ENCODE measurements at regions not wholly inside any gene's neighbourhood (a gene's known extent, or its start where the extent isn't known, plus 50 kb on each side); places are given as distances from the start of the nearest gene placed in this dataset.

- Histone ChIP-seq H3K4me3 (ENCODE audit: low read length) (no peak overlapping the region), H3K4me1 (ENCODE audit: control insufficient read depth, insufficient read depth, low read length) (no peaks in the 10 kb centered on the region), H3K36me3 (ENCODE audit: control insufficient read depth, insufficient read depth, low read length) (no peaks in the 10 kb centered on the region), H3K27me3 (ENCODE audit: control insufficient read depth, insufficient read depth, low read length, poor library complexity, severe bottlenecking) (no peaks in the 10 kb centered on the region), H3K9me3 (ENCODE audit: control insufficient read depth, low read length) (no peaks in the 10 kb centered on the region), H3K9ac (ENCODE audit: extremely low read depth, low read length, poor library complexity, severe bottlenecking) (no peak overlapping the region), H3K27ac (ENCODE audit: low read depth, low read length) (no peak overlapping the region)
- no peak for DNase-seq
- Mint-ChIP-seq H3K36me3 (ENCODE audit: low read depth) (no peaks in the 10 kb centered on the region), H3K27me3 (ENCODE audit: insufficient read depth) (no peaks in the 10 kb centered on the region), H3K27ac (no peak overlapping the region), H3K9me3 (no peaks in the 10 kb centered on the region), H3K4me1 (peaks cover 9% of the 10 kb centered on the region), H3K4me3 (no peak overlapping the region)
- no peak for TF ChIP-seq CTCF (conservative IDR thresholded peaks at IDR 0.05)
- WGBS, 2 experiments (ENCODE audit: insufficient coverage in 1 of 2, insufficient read length in 1 of 2) = 95 to 100% methylated on average over 4 to 6 of the region's 6 CpGs
These were observed 103.7 kb downstream of the NEUROD6 start for GRCh38 chr7:31236868-31237267.

- no peaks in the 10 kb centered on the region for H3K4me1 ChIP-seq (ENCODE audit: control insufficient read depth, insufficient read depth, low read length)
- no peak overlapping the region for H3K9ac ChIP-seq (ENCODE audit: extremely low read depth, low read length, poor library complexity, severe bottlenecking)
- H3K4me3 ChIP-seq (ENCODE audit: low read length) = no peak overlapping the region
- H3K36me3 Mint-ChIP-seq (ENCODE audit: low read depth) = no peaks in the 10 kb centered on the region
- DNase-seq = no peak
- no peak overlapping the region for H3K27ac Mint-ChIP-seq
- H3K27me3 ChIP-seq (ENCODE audit: control insufficient read depth, insufficient read depth, low read length, poor library complexity, severe bottlenecking) = no peaks in the 10 kb centered on the region
- H3K4me3 Mint-ChIP-seq = no peak overlapping the region
- H3K36me3 ChIP-seq (ENCODE audit: control insufficient read depth, insufficient read depth, low read length) = no peaks in the 10 kb centered on the region
- no peaks in the 10 kb centered on the region for H3K9me3 Mint-ChIP-seq
- TF ChIP-seq CTCF (conservative IDR thresholded peaks at IDR 0.05) = no peak
- 89 to 94% methylated on average over 7 to 9 of the region's 9 CpGs for WGBS, 2 experiments (ENCODE audit: insufficient coverage in 1 of 2, insufficient read length in 1 of 2)
- no peaks in the 10 kb centered on the region for H3K9me3 ChIP-seq (ENCODE audit: control insufficient read depth, low read length)
- H3K27me3 Mint-ChIP-seq (ENCODE audit: insufficient read depth) = no peaks in the 10 kb centered on the region
- H3K27ac ChIP-seq (ENCODE audit: low read depth, low read length) = no peak overlapping the region
- H3K4me1 Mint-ChIP-seq = peaks cover 9% of the 10 kb centered on the region
These were observed 105.5 kb downstream of the NEUROD6 start for GRCh38 chr7:31234836-31235605.

GRCh38 chr7:31228957-31229356 is 111.6 kb downstream of the NEUROD6 start:
- Mint-ChIP-seq H3K27me3 (ENCODE audit: insufficient read depth) (no peaks in the 10 kb centered on the region), H3K36me3 (ENCODE audit: low read depth) (no peaks in the 10 kb centered on the region), H3K9me3 (peaks cover 36% of the 10 kb centered on the region), H3K4me1 (no peaks in the 10 kb centered on the region), H3K27ac (no peak overlapping the region), H3K4me3 (no peak overlapping the region)
- 90 to 91% methylated on average over 6 of the region's 6 CpGs for WGBS, 2 experiments (ENCODE audit: insufficient coverage in 1 of 2, insufficient read length in 1 of 2)
- H3K4me1 ChIP-seq (ENCODE audit: control insufficient read depth, insufficient read depth, low read length) = no peaks in the 10 kb centered on the region
- no peaks in the 10 kb centered on the region for H3K27me3 ChIP-seq (ENCODE audit: control insufficient read depth, insufficient read depth, low read length, poor library complexity, severe bottlenecking)
- H3K9ac ChIP-seq (ENCODE audit: extremely low read depth, low read length, poor library complexity, severe bottlenecking) = no peak overlapping the region
- no peaks in the 10 kb centered on the region for H3K36me3 ChIP-seq (ENCODE audit: control insufficient read depth, insufficient read depth, low read length)
- H3K27ac ChIP-seq (ENCODE audit: low read depth, low read length) = no peak overlapping the region
- H3K9me3 ChIP-seq (ENCODE audit: control insufficient read depth, low read length) = peaks cover 23% of the 10 kb centered on the region
- no peak overlapping the region for H3K4me3 ChIP-seq (ENCODE audit: low read length)
- TF ChIP-seq CTCF (conservative IDR thresholded peaks at IDR 0.05) = no peak
- no peak for DNase-seq

Measured in endodermal cell (in vitro differentiated cells).